Smooth muscle cell (in vitro differentiated cells): ENCODE measurements at regions not wholly inside any gene's neighbourhood (a gene's known extent, or its start where the extent isn't known, plus 50 kb on each side); places are given as distances from the start of the nearest gene placed in this dataset.

ENCODE experiments used
- DNase-seq: peaks from one replicate; lab custom pipeline; 2025; ENCODE audit not compliant: unreplicated experiment; lab: John Stamatoyannopoulos, UW
- H2AFZ ChIP-seq: fragments of 200-600 bp; sonication (generic); 2 replicates; pipeline ENCODE4 v1.6.0; 2016; ENCODE audit warnings: antibody characterized with exemption, low read depth, mild to moderate bottlenecking
- H3F3A ChIP-seq: fragments of 200-600 bp; sonication (generic); 2 replicates; pipeline ENCODE4 v1.6.0; 2017; ENCODE audit warnings: antibody characterized with exemption, low read depth
- H3K27ac ChIP-seq: fragments of 200-600 bp; sonication (generic); 2 replicates; pipeline ENCODE4 v1.5.1; 2016; ENCODE audit warnings: low read depth, mild to moderate bottlenecking
- H3K27me3 ChIP-seq: fragments of 200-600 bp; sonication (generic); 2 replicates; pipeline ENCODE4 v1.6.1; 2016; ENCODE audit warnings: low read depth, mild to moderate bottlenecking
- H3K36me3 ChIP-seq: fragments of 200-600 bp; sonication (generic); 2 replicates; pipeline ENCODE4 v1.5.1; 2016; ENCODE audit warnings: low read depth
- H3K4me1 ChIP-seq: fragments of 200-600 bp; sonication (generic); 2 replicates; pipeline ENCODE4 v1.5.1; 2016; ENCODE audit warnings: low read depth
- H3K4me2 ChIP-seq: fragments of 200-600 bp; sonication (generic); 2 replicates; pipeline ENCODE4 v1.6.0; 2016; ENCODE audit warnings: mild to moderate bottlenecking
- H3K4me3 ChIP-seq: fragments of 200-600 bp; sonication (generic); 2 replicates; pipeline ENCODE4 v1.5.1; 2016; ENCODE audit warnings: mild to moderate bottlenecking
- H3K79me2 ChIP-seq: fragments of 200-600 bp; sonication (generic); 2 replicates; pipeline ENCODE4 v1.6.0; 2016; ENCODE audit warnings: low read depth, mild to moderate bottlenecking
- H3K9ac ChIP-seq: fragments of 200-600 bp; sonication (generic); 2 replicates; pipeline ENCODE4 v1.6.0; 2016; ENCODE audit warnings: low read depth
- H3K9me3 ChIP-seq: fragments of 200-600 bp; sonication (generic); replicated peaks from 2 replicates; pipeline ENCODE4 v1.5.1; 2016; ENCODE audit warnings: low read depth
- H4K20me1 ChIP-seq: fragments of 200-600 bp; sonication (generic); 2 replicates; pipeline ENCODE4 v1.6.0; 2016; ENCODE audit warnings: low read depth
- CTCF ChIP-seq: fragments of 200-600 bp; sonication (generic); IDR thresholded peaks from 2 replicates; pipeline ENCODE4 v1.5.1; 2017; ENCODE audit warnings: borderline replicate concordance, mild to moderate bottlenecking, antibody characterized with exemption; ENCODE audit not compliant: insufficient read depth, poor library complexity, severe bottlenecking
- WGBS: methylation state at CpG from one replicate; pipeline ENCODE4 v1.1.7; 2016; ENCODE audit warnings: low lambda C conversion rate; 5-methylcytosine and 5-hydroxymethylcytosine counted together

GRCh38 chr10:20988357-20988983 lies 91.4 kb upstream of the NEBL start:
- no peak for DNase-seq
- H3K9me3 ChIP-seq = no peaks in the 10 kb centered on the region
- no peak overlapping the region for H3K4me2 ChIP-seq
- H3F3A ChIP-seq = peaks cover 7% of the 10 kb centered on the region
- 91% methylated on average over 1 of the region's 1 CpG for WGBS
- TF ChIP-seq CTCF = no peak
- no peak overlapping the region for H2AFZ ChIP-seq
- H4K20me1 ChIP-seq = no peaks in the 10 kb centered on the region
- no peaks in the 10 kb centered on the region for H3K27me3 ChIP-seq
- no peak overlapping the region for H3K9ac ChIP-seq
- no peaks in the 10 kb centered on the region for H3K79me2 ChIP-seq
- no peaks in the 10 kb centered on the region for H3K36me3 ChIP-seq
- no peak overlapping the region for H3K27ac ChIP-seq
- H3K4me1 ChIP-seq = peaks cover 23% of the 10 kb centered on the region
- no peak overlapping the region for H3K4me3 ChIP-seq

GRCh38 chr10:20986049-20986448 lies 88.9 kb upstream of the NEBL start:
- H3K4me3 ChIP-seq = no peak overlapping the region
- WGBS = 100% methylated on average over 2 of the region's 2 CpGs

GRCh38 chr10:20984662-20985061 lies 87.6 kb upstream of the NEBL start:
- Histone ChIP-seq H3K27me3 (no peaks in the 10 kb centered on the region), H3K4me3 (no peak overlapping the region), H3F3A (no peaks in the 10 kb centered on the region), H3K4me2 (no peak overlapping the region), H3K9ac (no peak overlapping the region), H3K9me3 (no peaks in the 10 kb centered on the region), H3K36me3 (no peaks in the 10 kb centered on the region), H3K4me1 (peaks cover 6% of the 10 kb centered on the region), H4K20me1 (no peaks in the 10 kb centered on the region), H3K79me2 (no peaks in the 10 kb centered on the region), H2AFZ (no peak overlapping the region), H3K27ac (no peak overlapping the region)
- TF ChIP-seq CTCF = no peak
- WGBS = 92% methylated on average over 8 of the region's 8 CpGs
- no peak for DNase-seq

More at GRCh38 chr10:20986049-20986448, 88.9 kb upstream of the NEBL start:
- H4K20me1 ChIP-seq = no peaks in the 10 kb centered on the region
- H3K9ac ChIP-seq = no peak overlapping the region
- H3F3A ChIP-seq = no peaks in the 10 kb centered on the region
- peaks cover 16% of the 10 kb centered on the region for H3K4me1 ChIP-seq
- H3K27ac ChIP-seq = no peak overlapping the region
- no peak overlapping the region for H3K4me2 ChIP-seq
- no peaks in the 10 kb centered on the region for H3K27me3 ChIP-seq
- H2AFZ ChIP-seq = no peak overlapping the region
- H3K36me3 ChIP-seq = no peaks in the 10 kb centered on the region
- no peak for TF ChIP-seq CTCF
- no peaks in the 10 kb centered on the region for H3K9me3 ChIP-seq
- no peaks in the 10 kb centered on the region for H3K79me2 ChIP-seq
- no peak for DNase-seq

GRCh38 chr10:20981419-20981953 lies 84.4 kb upstream of the NEBL start:
- H3K4me1 ChIP-seq = peaks cover 17% of the 10 kb centered on the region
- no peak overlapping the region for H3K4me2 ChIP-seq
- no peak for TF ChIP-seq CTCF
- WGBS = 98% methylated on average over 2 of the region's 2 CpGs
- no peaks in the 10 kb centered on the region for H3K27me3 ChIP-seq
- no peaks in the 10 kb centered on the region for H3K79me2 ChIP-seq
- H3F3A ChIP-seq = no peaks in the 10 kb centered on the region
- H3K4me3 ChIP-seq = no peak overlapping the region
- H3K9ac ChIP-seq = no peak overlapping the region
- H4K20me1 ChIP-seq = no peaks in the 10 kb centered on the region
- no peak for DNase-seq
- H2AFZ ChIP-seq = no peak overlapping the region
- no peaks in the 10 kb centered on the region for H3K9me3 ChIP-seq
- H3K27ac ChIP-seq = no peak overlapping the region
- H3K36me3 ChIP-seq = no peaks in the 10 kb centered on the region
